ENCODE measurements at regions not wholly inside any gene's neighbourhood (a gene's known extent, or its start where the extent isn't known, plus 50 kb on each side); places are given as distances from the start of the nearest gene placed in this dataset.

DNA sequence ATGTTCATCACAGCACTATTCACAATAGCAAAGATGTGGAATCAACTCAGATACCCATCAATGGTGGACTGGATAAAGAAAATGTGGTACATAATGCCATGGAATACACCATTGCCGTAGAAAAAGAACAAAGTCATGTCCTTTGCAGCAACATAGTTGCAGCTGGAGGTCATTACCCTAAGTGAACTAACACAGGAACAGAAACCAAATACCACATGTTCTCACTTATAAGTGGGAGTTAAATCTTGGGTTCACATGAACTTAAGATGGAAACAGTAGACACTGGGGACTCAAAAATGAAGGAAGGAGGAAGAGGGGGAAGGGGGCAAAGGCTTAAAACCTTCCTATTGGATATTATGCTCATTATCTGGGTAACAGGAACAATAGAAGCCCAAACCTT lies 228.1 kb upstream of the RAB6C start:
- TF ChIP-seq CTCF (conservative IDR thresholded peaks at IDR 0.05) (no peak), EZH2 (IDR thresholded peaks at IDR 0.05; ENCODE audit: low read depth) (no peak)
